CD4-positive, alpha-beta T cell treated with Interleukin-12 subunit alpha and Interleukin-12 subunit beta, for 1 hour (primary cell): ENCODE measurements at regions not wholly inside any gene's neighbourhood (a gene's known extent, or its start where the extent isn't known, plus 50 kb on each side); places are given as distances from the start of the nearest gene placed in this dataset.
"Not testable (repeated sequence)": the region's sequence is repeated elsewhere in the genome, so short reads cannot be mapped to it uniquely, and the experiment has no call there.

Source experiments
- DNase-seq: peaks from one replicate; pipeline ENCODE4 v3.0.0-alpha.2; 2020

GRCh38 chr11:34793666-34794065 is 122.5 kb downstream of the APIP start:
- DNase-seq, result no peak

- DNase-seq, result no peak
Measured at GRCh38 chr11:34792814-34793258, 123.3 kb downstream of the APIP start.

- DNase-seq, result no peak
Measured at GRCh38 chr11:34791780-34792542, 124.2 kb downstream of the APIP start.

- DNase-seq, result no peak
Measured at GRCh38 chr11:34790620-34791019, 125.6 kb downstream of the APIP start.

- no peak for DNase-seq
Measured at GRCh38 chr11:34789196-34789834, 126.9 kb downstream of the APIP start.

- DNase-seq, result no peak
Measured at GRCh38 chr11:34788642-34789041, 127.5 kb downstream of the APIP start.

GRCh38 chr11:34787895-34788294 is 128.3 kb downstream of the APIP start:
- no peak for DNase-seq

- DNase-seq, result no peak
Measured at GRCh38 chr11:34787348-34787747, 128.8 kb downstream of the APIP start.

- no peak for DNase-seq
Measured at GRCh38 chr11:34784318-34784841, 131.8 kb downstream of the APIP start.

GRCh38 chr11:34783816-34784317 is 132.3 kb downstream of the APIP start:
- DNase-seq, result no peak

- DNase-seq, result not testable (repeated sequence)
Measured at GRCh38 chr11:34781826-34782225, 134.4 kb downstream of the APIP start.

GRCh38 chr11:34775417-34775888 is 140.7 kb downstream of the APIP start:
- DNase-seq, result no peak

GRCh38 chr11:34774604-34775003 is 141.6 kb downstream of the APIP start:
- DNase-seq, result no peak

- no peak for DNase-seq
Measured at GRCh38 chr11:34773826-34774225, 142.4 kb downstream of the APIP start.

- DNase-seq, result no peak
Measured at GRCh38 chr11:34773211-34773610, 143.0 kb downstream of the APIP start.

- DNase-seq, result no peak
Measured at GRCh38 chr11:34770111-34770510, 146.1 kb downstream of the APIP start.

- no peak for DNase-seq
Measured at GRCh38 chr11:34769224-34769623, 147.0 kb downstream of the APIP start.

GRCh38 chr11:34762625-34763024 is 141.7 kb downstream of the EHF start:
- not testable (repeated sequence) for DNase-seq

GRCh38 chr11:34758262-34758661 is 137.4 kb downstream of the EHF start:
- no peak for DNase-seq

- DNase-seq, result no peak
Measured at GRCh38 chr11:34757026-34757451, 136.1 kb downstream of the EHF start.

GRCh38 chr11:34756591-34756990 is 135.7 kb downstream of the EHF start:
- DNase-seq, result no peak

- no peak for DNase-seq
Measured at GRCh38 chr11:34755671-34756070, 134.8 kb downstream of the EHF start.

GRCh38 chr11:34754171-34754823 is 133.4 kb downstream of the EHF start:
- no peak for DNase-seq
